Ascending aorta (tissue), 2 donors: ENCODE measurements at regions not wholly inside any gene's neighbourhood (a gene's known extent, or its start where the extent isn't known, plus 50 kb on each side); places are given as distances from the start of the nearest gene placed in this dataset.

Source experiments
- DNase-seq, 2 donors: peaks; one replicate each; pipeline ENCODE4 v3.0.0-alpha.2; 2019; ENCODE audit warnings: low spot score in 2 of 2
- H3K27ac ChIP-seq, 2 donors: fragments of 200-600 bp; sonication (generic); one replicate each; pipeline ENCODE4 v1.5.1; 2016 to 2017; ENCODE audit warnings: mild to moderate bottlenecking in 1 of 2
- H3K27me3 ChIP-seq: fragments of 200-600 bp; sonication (generic); one replicate; pipeline ENCODE4 v1.5.1; 2017
- H3K36me3 ChIP-seq, 2 donors: fragments of 200-600 bp; sonication (generic); one replicate each; pipeline ENCODE4 v1.5.1; 2016
- H3K4me1 ChIP-seq, 2 donors: fragments of 200-600 bp; sonication (generic); one replicate each; pipeline ENCODE4 v1.5.1; 2016 to 2017; ENCODE audit warnings: mild to moderate bottlenecking in 1 of 2
- H3K4me3 ChIP-seq, 2 donors: fragments of 200-600 bp; sonication (generic); one replicate each; pipeline ENCODE4 v1.5.1; 2016 to 2017; ENCODE audit warnings: mild to moderate bottlenecking in 1 of 2
- H3K9me3 ChIP-seq, 2 donors: fragments of 200-600 bp; sonication (generic); one replicate each; pipeline ENCODE4 v1.5.1; 2016
- intact Hi-C: fragments of 100-400 bp; cut with DNase I; formaldehyde crosslinking; loops from one replicate; pipeline ENCODE4 v1.15.1; 2023
- TF ChIP-seq, protein P1 (sequence below), 3 experiments: fragments of 200-600 bp in 2 of 3; fragments of 450-650 bp in 1 of 3; sonication (generic) in 2 of 3; IDR thresholded peaks; one replicate each; pipeline ENCODE4 v1.5.1; 2016 to 2019; ENCODE audit warnings: antibody characterized with exemption in 3 of 3, mild to moderate bottlenecking in 1 of 3, moderate library complexity in 1 of 3

DNA sequence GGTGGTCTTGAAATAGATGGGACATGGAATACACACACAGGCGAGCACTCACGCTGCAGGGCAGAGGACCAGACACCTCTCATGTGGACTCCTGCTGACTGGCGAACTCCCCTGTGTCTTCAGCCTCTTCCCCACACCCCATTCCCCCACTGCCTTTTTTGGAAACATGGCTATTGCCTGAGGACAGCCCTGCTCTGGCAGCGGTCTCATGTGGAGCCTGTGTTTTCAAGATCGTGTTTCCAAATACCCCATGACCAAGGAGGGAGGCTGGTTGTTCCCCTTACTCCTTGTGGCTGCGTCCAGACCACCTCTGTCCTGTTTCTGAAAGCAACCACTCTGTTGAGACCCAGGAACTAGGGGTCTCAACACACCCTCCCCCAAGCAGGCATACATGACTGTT lies 119.4 kb downstream of the C1orf94 start:
- intact Hi-C loops = no loop called here
- no peak for DNase-seq
- no peaks in the 10 kb centered on the region for H3K36me3 ChIP-seq
- H3K4me3 ChIP-seq = no peak overlapping the region
- no peaks in the 10 kb centered on the region for H3K9me3 ChIP-seq
- H3K27ac ChIP-seq = no peak overlapping the region
- H3K4me1 ChIP-seq = no peaks in the 10 kb centered on the region
- H3K27me3 ChIP-seq = no peaks in the 10 kb centered on the region
- TF ChIP-seq, protein P1, sequence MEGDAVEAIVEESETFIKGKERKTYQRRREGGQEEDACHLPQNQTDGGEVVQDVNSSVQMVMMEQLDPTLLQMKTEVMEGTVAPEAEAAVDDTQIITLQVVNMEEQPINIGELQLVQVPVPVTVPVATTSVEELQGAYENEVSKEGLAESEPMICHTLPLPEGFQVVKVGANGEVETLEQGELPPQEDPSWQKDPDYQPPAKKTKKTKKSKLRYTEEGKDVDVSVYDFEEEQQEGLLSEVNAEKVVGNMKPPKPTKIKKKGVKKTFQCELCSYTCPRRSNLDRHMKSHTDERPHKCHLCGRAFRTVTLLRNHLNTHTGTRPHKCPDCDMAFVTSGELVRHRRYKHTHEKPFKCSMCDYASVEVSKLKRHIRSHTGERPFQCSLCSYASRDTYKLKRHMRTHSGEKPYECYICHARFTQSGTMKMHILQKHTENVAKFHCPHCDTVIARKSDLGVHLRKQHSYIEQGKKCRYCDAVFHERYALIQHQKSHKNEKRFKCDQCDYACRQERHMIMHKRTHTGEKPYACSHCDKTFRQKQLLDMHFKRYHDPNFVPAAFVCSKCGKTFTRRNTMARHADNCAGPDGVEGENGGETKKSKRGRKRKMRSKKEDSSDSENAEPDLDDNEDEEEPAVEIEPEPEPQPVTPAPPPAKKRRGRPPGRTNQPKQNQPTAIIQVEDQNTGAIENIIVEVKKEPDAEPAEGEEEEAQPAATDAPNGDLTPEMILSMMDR (IDR thresholded peaks at IDR 0.05) = no peak

- TF ChIP-seq, protein P1 (IDR thresholded peaks at IDR 0.05) = no peak
- Histone ChIP-seq H3K4me3 (no peak overlapping the region), H3K27ac (no peak overlapping the region), H3K27me3 (no peaks in the 10 kb centered on the region), H3K36me3 (no peaks in the 10 kb centered on the region), H3K4me1 (no peaks in the 10 kb centered on the region), H3K9me3 (peaks cover 0 to 11% of the 10 kb centered on the region in 2 donors)
- DNase-seq = no peak
- intact Hi-C loops = no loop called here
Observed at GRCh38 chr1:34302798-34303197, 126.1 kb downstream of the C1orf94 start.

DNA sequence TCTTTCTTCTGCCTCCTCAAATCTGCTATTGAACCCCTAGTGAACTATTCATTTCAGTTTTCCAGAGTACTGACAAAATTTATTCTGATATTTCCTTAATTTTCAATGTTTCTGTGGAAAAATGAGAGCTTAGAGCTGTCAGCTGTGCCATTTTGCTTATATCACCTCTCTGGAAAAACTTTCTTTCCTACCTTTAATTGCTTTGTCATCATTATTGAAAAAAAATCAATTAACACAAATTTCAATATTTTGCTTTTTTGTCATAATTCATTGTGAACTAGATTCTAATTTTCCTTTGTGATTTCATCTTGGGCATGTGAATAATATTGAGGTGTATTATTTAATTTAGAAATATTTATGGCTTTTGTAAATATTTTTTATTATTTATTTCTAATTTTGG lies 126.5 kb downstream of the C1orf94 start:
- H3K36me3 ChIP-seq = no peaks in the 10 kb centered on the region
- no peak overlapping the region for H3K27ac ChIP-seq
- no peaks in the 10 kb centered on the region for H3K27me3 ChIP-seq
- no peak overlapping the region for H3K4me3 ChIP-seq
- peaks cover 0 to 11% of the 10 kb centered on the region in 2 donors for H3K9me3 ChIP-seq
- DNase-seq = no peak
- intact Hi-C loops = no loop called here
- no peaks in the 10 kb centered on the region for H3K4me1 ChIP-seq
- TF ChIP-seq, protein P1 (IDR thresholded peaks at IDR 0.05) = no peak

GRCh38 chr1:34306568-34306967 lies 129.9 kb downstream of the C1orf94 start:
- TF ChIP-seq, protein P1 (IDR thresholded peaks at IDR 0.05) = no peak
- no peak overlapping the region for H3K4me3 ChIP-seq
- intact Hi-C loops = no loop called here

GRCh38 chr1:34312359-34312758 lies 135.7 kb downstream of the C1orf94 start:
- H3K4me3 ChIP-seq = no peak overlapping the region
- TF ChIP-seq, protein P1 (IDR thresholded peaks at IDR 0.05) = no peak
- no peaks in the 10 kb centered on the region for H3K4me1 ChIP-seq
- H3K36me3 ChIP-seq = no peaks in the 10 kb centered on the region
- H3K27ac ChIP-seq = no peak overlapping the region
- peaks cover 0 to 3% of the 10 kb centered on the region in 2 donors for H3K9me3 ChIP-seq
- DNase-seq = no peak
- intact Hi-C loops = no loop called here
- no peaks in the 10 kb centered on the region for H3K27me3 ChIP-seq

More at GRCh38 chr1:34306568-34306967, 129.9 kb downstream of the C1orf94 start:
- no peak for DNase-seq
- Histone ChIP-seq H3K9me3 (peaks cover 0 to 11% of the 10 kb centered on the region in 2 donors), H3K4me1 (no peaks in the 10 kb centered on the region), H3K36me3 (no peaks in the 10 kb centered on the region), H3K27me3 (no peaks in the 10 kb centered on the region), H3K27ac (no peak overlapping the region)

GRCh38 chr1:34315974-34316373 lies 139.3 kb downstream of the C1orf94 start:
- H3K36me3 ChIP-seq = no peaks in the 10 kb centered on the region
- TF ChIP-seq, protein P1 (IDR thresholded peaks at IDR 0.05) = no peak
- no peak overlapping the region for H3K27ac ChIP-seq
- H3K4me1 ChIP-seq = no peaks in the 10 kb centered on the region
- H3K4me3 ChIP-seq = no peak overlapping the region
- intact Hi-C loops = no loop called here
- H3K9me3 ChIP-seq = peaks cover 0 to 3% of the 10 kb centered on the region in 2 donors
- no peak for DNase-seq
- H3K27me3 ChIP-seq = no peaks in the 10 kb centered on the region
